HCT116 (cell line): ENCODE measurements at regions not wholly inside any gene's neighbourhood (a gene's known extent, or its start where the extent isn't known, plus 50 kb on each side); places are given as distances from the start of the nearest gene placed in this dataset.

Experiments
- ATAC-seq: fragments of 200-7000 bp; cut with Tn5 transposase; 2 replicates; pipeline ENCODE4 v1.9.1; 2020; ENCODE audit warnings: mild to moderate bottlenecking, moderate library complexity
- BruUV-seq: library from RNA; stranded (reverse); fragments of 400-500 nt; replicated peaks from 2 replicates; lab custom pipeline; 2021; lab: Mats Ljungman, UMichigan
- CTCF ChIA-PET: fragments of 300-600 bp; sonication (Branson Sonifier 250); formaldehyde crosslinking; loops from one replicate; lab custom pipeline; 2021; ENCODE audit warnings: antibody characterized with exemption; lab: Charles Lee
- POLR2A ChIA-PET: fragments of 300-600, 350-600 bp; sonication (Branson Sonifier 250); formaldehyde crosslinking; loops from one replicate; lab custom pipeline; 2021; ENCODE audit warnings: antibody characterized with exemption; lab: Charles Lee
- RAD21 ChIA-PET, 2 experiments: fragments of 300-600 bp; sonication (Branson Sonifier 250); formaldehyde crosslinking; loops; one replicate each; lab custom pipeline; 2023; ENCODE audit warnings: low total read pairs in 2 of 2; ENCODE audit not compliant: uncharacterized antibody in 2 of 2, unreplicated experiment in 2 of 2, low non-redundant PET in 1 of 2; lab: Charles Lee
- DNase-seq: peaks from one replicate; pipeline ENCODE4 v3.0.0-alpha.2; 2010; ENCODE audit warnings: low read depth, low spot score
- H2AFZ ChIP-seq: fragments of 200-600 bp; shearing (Covaris generic), sonication (generic); 2 replicates; pipeline ENCODE4 v1.6.1; 2017; ENCODE audit warnings: low read depth, mixed run types, mixed read lengths, antibody characterized with exemption, low read length; ENCODE audit not compliant: poor library complexity, severe bottlenecking
- H3K27ac ChIP-seq: 2 replicates; pipeline ENCODE4 v1.5.1; 2012; ENCODE audit warnings: low read depth, low read length
- H3K27me3 ChIP-seq: fragments of 200-600 bp; sonication (generic); 2 replicates; pipeline ENCODE4 v1.6.1; 2016; ENCODE audit warnings: mixed run types, low read length, mixed read lengths; ENCODE audit not compliant: insufficient read depth
- H3K36me3 ChIP-seq, 2 experiments: fragments of 200-500 bp in 1 of 2; fragments of 200-600 bp in 1 of 2; sonication (Bioruptor generic) in 1 of 2; sonication (generic) in 1 of 2; 2 replicates each; pipeline versions ENCODE4 v1.5.1 to v1.6.1; 2014 to 2016; ENCODE audit warnings: low read length in 2 of 2, inconsistent platforms in 1 of 2, mixed read lengths in 1 of 2, mixed run types in 1 of 2; ENCODE audit not compliant: insufficient read depth in 2 of 2, control insufficient read depth in 1 of 2
- H3K4me1 ChIP-seq, 2 experiments: fragments of 200-600 bp in 1 of 2; sonication (generic) in 1 of 2; 2 replicates each; pipeline versions ENCODE4 v1.5.1 to v1.6.1; 2012 to 2017; ENCODE audit warnings: low read length in 2 of 2, inconsistent platforms in 1 of 2, mild to moderate bottlenecking in 1 of 2, mixed read lengths in 1 of 2, mixed run types in 1 of 2, moderate library complexity in 1 of 2; ENCODE audit not compliant: insufficient read depth in 2 of 2, control insufficient read depth in 1 of 2
- H3K4me2 ChIP-seq: fragments of 200-600 bp; sonication (generic); 2 replicates; pipeline ENCODE4 v1.6.1; 2017; ENCODE audit warnings: mixed run types, low read length, mixed read lengths
- H3K4me3 ChIP-seq, 2 experiments: fragments of 200-600 bp in 1 of 2; sonication (generic) in 1 of 2; replicated peaks in 1 of 2; 2 replicates each; pipeline ENCODE4 v1.5.1; 2011 to 2016; ENCODE audit warnings: low read length in 2 of 2, control low read depth in 1 of 2, low read depth in 1 of 2, mild to moderate bottlenecking in 1 of 2, mixed read lengths in 1 of 2, mixed run types in 1 of 2
- H3K79me2 ChIP-seq: fragments of 200-600 bp; sonication (generic); 2 replicates; pipeline ENCODE4 v1.6.1; 2017; ENCODE audit warnings: mild to moderate bottlenecking, mixed run types, low read length, moderate library complexity, mixed read lengths; ENCODE audit not compliant: insufficient read depth
- H3K9ac ChIP-seq: fragments of 200-600 bp; sonication (generic); 2 replicates; pipeline ENCODE4 v1.6.1; 2016; ENCODE audit warnings: low read length, mixed read lengths
- H3K9me2 ChIP-seq: fragments of 200-600 bp; sonication (generic), shearing (Covaris generic); 2 replicates; pipeline ENCODE4 v1.6.1; 2017; ENCODE audit warnings: mixed run types, mild to moderate bottlenecking, moderate library complexity; ENCODE audit not compliant: insufficient read depth
- H3K9me3 ChIP-seq, 2 experiments: fragments of 200-500 bp in 1 of 2; fragments of 200-600 bp in 1 of 2; sonication (Bioruptor generic) in 1 of 2; sonication (generic) in 1 of 2; 2 replicates each; pipeline ENCODE4 v1.6.1; 2014 to 2017; ENCODE audit warnings: low read length in 2 of 2, mixed read lengths in 2 of 2, inconsistent platforms in 1 of 2, low read depth in 1 of 2, mild to moderate bottlenecking in 1 of 2, mixed run types in 1 of 2, moderate library complexity in 1 of 2; ENCODE audit not compliant: control insufficient read depth in 1 of 2, insufficient read depth in 1 of 2
- H4K20me1 ChIP-seq: fragments of 200-600 bp; sonication (generic), shearing (Covaris generic); 2 replicates; pipeline ENCODE4 v1.6.1; 2017; ENCODE audit warnings: mixed run types, mild to moderate bottlenecking, moderate library complexity; ENCODE audit not compliant: insufficient read depth
- CEBPB ChIP-seq: IDR thresholded peaks from 2 replicates; pipeline ENCODE4 v1.6.1; 2012; ENCODE audit warnings: low read depth
- EGR1 ChIP-seq: IDR thresholded peaks from 2 replicates; pipeline ENCODE4 v1.6.1; 2012; ENCODE audit warnings: low read depth
- ELF1 ChIP-seq: IDR thresholded peaks from 2 replicates; pipeline ENCODE4 v1.6.1; 2012; ENCODE audit warnings: low read depth, borderline replicate concordance
- POLR2AphosphoS5 ChIP-seq: IDR thresholded peaks from 2 replicates; pipeline ENCODE4 v1.6.1; 2011; ENCODE audit warnings: mild to moderate bottlenecking, low read depth, low read length, moderate library complexity
- TCF7L2 ChIP-seq: IDR thresholded peaks from 2 replicates; pipeline ENCODE4 v1.7.0; 2011; ENCODE audit warnings: borderline replicate concordance, inconsistent platforms; ENCODE audit not compliant: insufficient read depth, insufficient read length; ENCODE audit errors: extremely low read depth
- intact Hi-C: fragments of 100-400 bp; cut with micrococcal nuclease; formaldehyde crosslinking; loops from 2 replicates; pipeline ENCODE4 v1.10.0; 2022
- TF ChIP-seq, protein P1 (sequence below): IDR thresholded peaks from 2 replicates; pipeline ENCODE4 v1.6.1; 2012

- no peaks in the 10 kb centered on the region for H3K27me3 ChIP-seq
- CTCF ChIA-PET = interaction anchor here (1.1 kb wide), 1 partner anchor 8 kb away, joined by 3 read pairs; no protein-coding TSS in a partner anchor
- H2AFZ ChIP-seq = no peak overlapping the region
- H3K36me3 ChIP-seq = no peaks in the 10 kb centered on the region
- peak overlapping the region; percentile 11; the same call in 1 of the 2 replicates for H3K4me2 ChIP-seq
- no peaks in the 10 kb centered on the region for H3K9me3 ChIP-seq
- no TSS peak for BruUV-seq
- TF ChIP-seq, protein P1, sequence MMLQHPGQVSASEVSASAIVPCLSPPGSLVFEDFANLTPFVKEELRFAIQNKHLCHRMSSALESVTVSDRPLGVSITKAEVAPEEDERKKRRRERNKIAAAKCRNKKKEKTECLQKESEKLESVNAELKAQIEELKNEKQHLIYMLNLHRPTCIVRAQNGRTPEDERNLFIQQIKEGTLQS = no peak
- no peak for TF ChIP-seq EGR1
- TF ChIP-seq ELF1 = no peak
- H3K9ac ChIP-seq = no peak overlapping the region
- no peaks in the 10 kb centered on the region for H4K20me1 ChIP-seq
- H3K4me1 ChIP-seq = no peaks in the 10 kb centered on the region
- no peak overlapping the region for H3K27ac ChIP-seq
- no peak for ATAC-seq
- no peak overlapping the region for H3K4me3 ChIP-seq
- RAD21 ChIA-PET = no interaction called here
- intact Hi-C loops = no loop called here
- DNase-seq = no peak
- no peaks in the 10 kb centered on the region for H3K79me2 ChIP-seq
- H3K9me2 ChIP-seq = no peaks in the 10 kb centered on the region
- POLR2A ChIA-PET = no interaction called here
Observed at GRCh38 chr18:60452421-60452820, 79.8 kb upstream of the MC4R start.

DNA sequence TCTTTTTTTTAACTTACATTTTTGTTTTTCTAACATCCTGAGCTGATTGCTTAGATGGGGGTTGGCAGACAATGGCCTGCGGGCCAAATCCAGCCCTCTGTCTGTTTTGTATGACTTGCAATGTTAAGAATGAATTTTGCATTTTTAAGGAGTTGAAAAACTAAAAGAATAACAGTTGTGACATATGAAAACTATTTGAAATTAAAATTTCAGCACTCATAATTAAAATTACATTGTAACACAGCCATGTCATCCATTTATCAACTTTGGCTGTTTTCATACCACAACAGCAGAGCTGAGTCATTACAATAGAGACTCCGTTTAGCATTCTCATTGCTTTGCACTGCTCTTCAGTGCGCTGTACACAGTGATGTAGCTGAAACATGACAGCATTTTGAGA, 94.1 kb upstream of the MC4R start:
- no TSS peak for BruUV-seq
- intact Hi-C loops = no loop called here
- no peaks in the 10 kb centered on the region for H3K27me3 ChIP-seq
- H3K4me3 ChIP-seq = no peak overlapping the region
- H3K9me3 ChIP-seq = no peaks in the 10 kb centered on the region
- H2AFZ ChIP-seq = no peak overlapping the region
- TF ChIP-seq TCF7L2 (no peak), POLR2AphosphoS5 (no peak), CEBPB (no peak)
- ChIA-PET POLR2A (no interaction called here), RAD21 (no interaction called here), CTCF (no interaction called here)
- no peak overlapping the region for H3K9ac ChIP-seq
- H3K4me2 ChIP-seq = no peak overlapping the region
- no peaks in the 10 kb centered on the region for H3K79me2 ChIP-seq
- ATAC-seq = no peak
- no peak for DNase-seq
- no peak overlapping the region for H3K27ac ChIP-seq
- no peaks in the 10 kb centered on the region for H3K9me2 ChIP-seq
- H3K4me1 ChIP-seq = no peaks in the 10 kb centered on the region
- H3K36me3 ChIP-seq = no peaks in the 10 kb centered on the region
- H4K20me1 ChIP-seq = no peaks in the 10 kb centered on the region
